ENCODE measurements at regions not wholly inside any gene's neighbourhood (a gene's known extent, or its start where the extent isn't known, plus 50 kb on each side); places are given as distances from the start of the nearest gene placed in this dataset.

- no peak for DNase-seq (ENCODE audit: unreplicated experiment)
- Mint-ChIP-seq H3K4me3 (ENCODE audit: unreplicated experiment) (no peak overlapping the region), H3K27ac (ENCODE audit: low read depth, unreplicated experiment) (no peak overlapping the region), H3K36me3 (ENCODE audit: insufficient read depth, unreplicated experiment) (no peaks in the 10 kb centered on the region), H3K4me1 (ENCODE audit: insufficient read depth, unreplicated experiment) (peaks cover 7% of the 10 kb centered on the region), H3K9me3 (ENCODE audit: unreplicated experiment) (no peaks in the 10 kb centered on the region), H3K27me3 (ENCODE audit: insufficient read depth, unreplicated experiment) (no peaks in the 10 kb centered on the region)
- no peak for TF ChIP-seq CTCF (IDR thresholded peaks at IDR 0.05; ENCODE audit: unreplicated experiment)
- CTCF ChIA-PET, result interaction anchor here (1.7 kb wide), 1 partner anchor 27 kb away, joined by 5 read pairs; no protein-coding TSS in a partner anchor
- POLR2A ChIA-PET, result no interaction called here
- BruUV-seq (replicated peaks), result no TSS peak
- intact Hi-C loops (cut with micrococcal nuclease), result no loop called here
Observed at GRCh38 chr5:163381832-163382231, 55.6 kb upstream of the CCNG1 start.

- CTCF ChIA-PET, result interaction anchor here (0.6 to 0.8 kb wide), 2 partner anchors 24 to 27 kb away, joined by 3 read pairs; no protein-coding TSS in a partner anchor
- TF ChIP-seq CTCF (IDR thresholded peaks at IDR 0.05; ENCODE audit: unreplicated experiment), result no peak
- Mint-ChIP-seq H3K27ac (ENCODE audit: low read depth, unreplicated experiment) (no peak overlapping the region), H3K36me3 (ENCODE audit: insufficient read depth, unreplicated experiment) (no peaks in the 10 kb centered on the region), H3K4me3 (ENCODE audit: unreplicated experiment) (no peak overlapping the region), H3K9me3 (ENCODE audit: unreplicated experiment) (no peaks in the 10 kb centered on the region), H3K27me3 (ENCODE audit: insufficient read depth, unreplicated experiment) (no peaks in the 10 kb centered on the region), H3K4me1 (ENCODE audit: insufficient read depth, unreplicated experiment) (peaks cover 7% of the 10 kb centered on the region)
- intact Hi-C loops (cut with micrococcal nuclease), result no loop called here
- BruUV-seq (replicated peaks), result no TSS peak
- DNase-seq (ENCODE audit: unreplicated experiment), result no peak
- POLR2A ChIA-PET, result no interaction called here
Observed at GRCh38 chr5:163383754-163384153, 53.6 kb upstream of the CCNG1 start.

GRCh38 chr5:163384669-163385068, 52.7 kb upstream of the CCNG1 start:
- peaks cover 5% of the 10 kb centered on the region for H3K4me1 Mint-ChIP-seq (ENCODE audit: insufficient read depth, unreplicated experiment)
- ChIA-PET POLR2A (no interaction called here), CTCF (interaction anchor here (0.7 kb wide), 1 partner anchor 9 kb away, joined by 3 read pairs; no protein-coding TSS in a partner anchor)
- intact Hi-C loops (cut with micrococcal nuclease), result no loop called here
- no peaks in the 10 kb centered on the region for H3K9me3 Mint-ChIP-seq (ENCODE audit: unreplicated experiment)
- H3K27me3 Mint-ChIP-seq (ENCODE audit: insufficient read depth, unreplicated experiment), result no peaks in the 10 kb centered on the region
- BruUV-seq (replicated peaks), result no TSS peak
- H3K27ac Mint-ChIP-seq (ENCODE audit: low read depth, unreplicated experiment), result no peak overlapping the region
- no peak for DNase-seq (ENCODE audit: unreplicated experiment)
- no peaks in the 10 kb centered on the region for H3K36me3 Mint-ChIP-seq (ENCODE audit: insufficient read depth, unreplicated experiment)
- H3K4me3 Mint-ChIP-seq (ENCODE audit: unreplicated experiment), result no peak overlapping the region
- TF ChIP-seq CTCF (IDR thresholded peaks at IDR 0.05; ENCODE audit: unreplicated experiment), result no peak

GRCh38 chr5:163385271-163385670, 52.1 kb upstream of the CCNG1 start:
- CTCF ChIA-PET, result no interaction called here
- no peak for TF ChIP-seq CTCF (IDR thresholded peaks at IDR 0.05; ENCODE audit: unreplicated experiment)
- H3K36me3 Mint-ChIP-seq (ENCODE audit: insufficient read depth, unreplicated experiment), result no peaks in the 10 kb centered on the region
- no TSS peak for BruUV-seq (replicated peaks)
- no peak overlapping the region for H3K4me3 Mint-ChIP-seq (ENCODE audit: unreplicated experiment)
- POLR2A ChIA-PET, result no interaction called here
- no peak overlapping the region for H3K27ac Mint-ChIP-seq (ENCODE audit: low read depth, unreplicated experiment)
- intact Hi-C loops (cut with micrococcal nuclease), result no loop called here
- no peaks in the 10 kb centered on the region for H3K4me1 Mint-ChIP-seq (ENCODE audit: insufficient read depth, unreplicated experiment)
- no peaks in the 10 kb centered on the region for H3K9me3 Mint-ChIP-seq (ENCODE audit: unreplicated experiment)
- H3K27me3 Mint-ChIP-seq (ENCODE audit: insufficient read depth, unreplicated experiment), result no peaks in the 10 kb centered on the region
- peak; percentile 76 for DNase-seq (ENCODE audit: unreplicated experiment)

Measured in MCF 10A (cell line).